RWPE1 (cell line): ENCODE measurements at regions not wholly inside any gene's neighbourhood (a gene's known extent, or its start where the extent isn't known, plus 50 kb on each side); places are given as distances from the start of the nearest gene placed in this dataset.

Experiments
- CTCF ChIA-PET: fragments of 350-600 bp; sonication (Branson Sonifier 250); formaldehyde crosslinking; extraction: SDS; loops from one replicate; lab custom pipeline; 2021; lab: Yijun Ruan, JAX
- POLR2A ChIA-PET: fragments of 400-600 bp; formaldehyde crosslinking; extraction: SDS; loops from one replicate; lab custom pipeline; 2020; ENCODE audit warnings: antibody characterized with exemption; ENCODE audit not compliant: low non-redundant PET; lab: Yijun Ruan, JAX
- DNase-seq: peaks from one replicate; pipeline ENCODE4 v3.0.0; 2012; ENCODE audit warnings: low spot score
- H3K27ac ChIP-seq: fragments of 450-650 bp; 2 replicates; pipeline ENCODE4 v1.5.1; 2017
- CTCF ChIP-seq: fragments of 450-650 bp; conservative IDR thresholded peaks from 2 replicates; pipeline ENCODE4 v1.5.1; 2017; ENCODE audit warnings: low read depth, mild to moderate bottlenecking

DNA sequence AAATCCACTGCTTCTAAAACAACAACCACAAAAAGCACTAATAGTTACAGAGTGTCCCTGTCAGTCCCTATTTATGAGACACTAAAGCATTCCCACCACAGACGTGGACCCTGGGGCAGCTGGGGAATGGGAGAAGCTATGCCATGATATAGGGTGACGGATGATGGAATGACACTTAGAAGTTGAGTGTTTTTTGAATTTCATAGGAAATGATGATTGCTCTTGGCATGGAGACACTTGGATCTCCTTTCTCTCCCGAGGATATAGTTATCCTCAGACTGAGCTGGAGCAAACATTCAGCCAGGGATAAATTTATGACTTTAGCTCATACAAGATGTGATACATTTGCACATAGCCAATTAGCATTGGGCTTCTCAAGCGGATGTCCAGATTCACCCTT is 151.2 kb downstream of the EDN3 start:
- CTCF ChIA-PET, result interaction anchor here (0.5 to 1.6 kb wide), 4 partner anchors 44 to 419 kb away, joined by 3 to 5 read pairs (median 4); partner anchors contain the start of gene ATP5F1E
- no peak overlapping the region for H3K27ac ChIP-seq
- POLR2A ChIA-PET, result no interaction called here
- DNase-seq, result no peak
- no peak for TF ChIP-seq CTCF

DNA sequence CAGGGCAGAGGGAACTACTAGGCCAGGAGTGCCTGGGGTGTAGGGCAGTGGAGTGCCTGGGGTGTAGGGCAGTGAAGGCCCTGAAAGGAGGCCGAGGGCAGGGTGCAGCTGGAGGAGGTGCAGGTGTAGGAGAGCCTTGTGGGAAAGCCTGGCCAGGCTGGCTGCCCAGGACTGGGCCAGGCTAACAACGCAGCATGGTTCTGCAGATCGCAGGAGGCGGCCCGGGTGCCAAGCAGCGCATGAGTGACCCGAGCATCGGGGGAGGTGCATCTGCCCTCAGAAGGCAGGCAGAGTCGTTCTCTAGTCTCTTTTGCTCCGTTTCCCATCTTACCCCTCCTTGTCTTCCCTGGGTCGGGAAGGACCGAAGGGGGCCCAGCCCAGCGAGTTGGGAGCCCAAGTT is 151.5 kb upstream of the PHACTR3 start:
- no peak for DNase-seq
- no peak for TF ChIP-seq CTCF
- no peak overlapping the region for H3K27ac ChIP-seq
- ChIA-PET POLR2A (no interaction called here), CTCF (no interaction called here)

GRCh38 chr20:59453759-59454560 is 150.4 kb upstream of the PHACTR3 start:
- POLR2A ChIA-PET, result no interaction called here
- no peak for TF ChIP-seq CTCF
- CTCF ChIA-PET, result interaction anchor here (0.6 to 2.3 kb wide), 5 partner anchors 42 to 586 kb away, joined by 3 to 15 read pairs (median 4); no protein-coding TSS in a partner anchor
- no peak for DNase-seq
- no peak overlapping the region for H3K27ac ChIP-seq

DNA sequence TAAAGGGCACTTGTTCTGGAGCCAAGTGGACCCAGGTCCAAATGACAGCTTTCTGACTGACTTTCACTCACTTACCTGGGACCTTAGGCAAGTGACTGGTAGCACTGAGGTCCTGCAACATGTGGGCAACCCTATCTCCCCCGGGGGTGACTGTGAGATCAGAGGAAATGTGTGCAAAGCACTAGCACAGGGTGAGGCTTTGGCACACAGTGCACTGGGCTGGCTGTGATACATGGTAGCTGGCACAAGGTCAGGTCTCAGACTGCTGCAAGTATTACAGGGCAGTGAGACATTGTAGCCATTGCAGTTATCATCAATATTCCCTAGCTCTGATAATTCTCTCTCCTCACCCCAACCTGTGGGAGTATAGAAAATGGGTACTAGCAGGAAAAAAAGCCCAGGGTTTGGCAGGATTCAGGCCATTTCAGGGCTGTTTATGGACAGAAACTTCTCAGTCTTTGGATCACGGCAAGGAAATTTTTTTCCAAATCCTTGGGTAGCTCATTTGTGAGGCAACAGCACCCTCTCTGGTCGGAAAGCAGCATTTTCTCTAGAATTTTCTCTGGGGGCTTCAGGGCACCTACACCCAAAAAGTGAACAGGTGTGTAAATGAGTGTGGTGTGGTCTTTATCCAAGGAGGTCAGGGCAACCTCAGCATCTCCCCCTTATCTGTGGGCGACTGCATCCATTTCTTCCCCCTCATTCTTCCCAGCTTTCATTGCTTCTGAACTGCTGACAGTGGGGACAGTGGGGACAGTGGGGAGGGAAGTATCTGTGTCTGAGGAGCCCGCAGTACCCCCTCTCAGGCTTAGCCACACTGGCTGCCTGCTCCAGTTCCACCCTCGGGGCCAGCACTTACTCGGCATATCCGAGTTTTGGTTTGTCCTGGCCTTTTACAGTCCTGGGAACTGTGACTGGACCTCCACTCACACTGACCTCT is 148.7 kb upstream of the PHACTR3 start:
- peak; percentile 72 for TF ChIP-seq CTCF

GRCh38 chr20:59456342-59457279 is 147.7 kb upstream of the PHACTR3 start:
- no peak for DNase-seq
- CTCF ChIA-PET, result interaction anchor here (0.5 to 2.3 kb wide), 30 partner anchors 9 to 1749 kb away, joined by 3 to 25 read pairs (median 4); no protein-coding TSS in a partner anchor
- TF ChIP-seq CTCF, result no peak
- POLR2A ChIA-PET, result no interaction called here
- no peak overlapping the region for H3K27ac ChIP-seq

More for the DNA sequence above, 148.7 kb upstream of the PHACTR3 start:
- ChIA-PET CTCF (interaction anchor here (0.5 to 2.3 kb wide), 57 partner anchors 8 to 1748 kb away, joined by 3 to 25 read pairs (median 4); no protein-coding TSS in a partner anchor), POLR2A (interaction anchor here (0.7 kb wide), 1 partner anchor 29 kb away, joined by 4 read pairs; no protein-coding TSS in a partner anchor)
- H3K27ac ChIP-seq, result no peak overlapping the region
- peak; percentile 64 for DNase-seq
